ENCODE measurements at regions not wholly inside any gene's neighbourhood (a gene's known extent, or its start where the extent isn't known, plus 50 kb on each side); places are given as distances from the start of the nearest gene placed in this dataset.

DNA sequence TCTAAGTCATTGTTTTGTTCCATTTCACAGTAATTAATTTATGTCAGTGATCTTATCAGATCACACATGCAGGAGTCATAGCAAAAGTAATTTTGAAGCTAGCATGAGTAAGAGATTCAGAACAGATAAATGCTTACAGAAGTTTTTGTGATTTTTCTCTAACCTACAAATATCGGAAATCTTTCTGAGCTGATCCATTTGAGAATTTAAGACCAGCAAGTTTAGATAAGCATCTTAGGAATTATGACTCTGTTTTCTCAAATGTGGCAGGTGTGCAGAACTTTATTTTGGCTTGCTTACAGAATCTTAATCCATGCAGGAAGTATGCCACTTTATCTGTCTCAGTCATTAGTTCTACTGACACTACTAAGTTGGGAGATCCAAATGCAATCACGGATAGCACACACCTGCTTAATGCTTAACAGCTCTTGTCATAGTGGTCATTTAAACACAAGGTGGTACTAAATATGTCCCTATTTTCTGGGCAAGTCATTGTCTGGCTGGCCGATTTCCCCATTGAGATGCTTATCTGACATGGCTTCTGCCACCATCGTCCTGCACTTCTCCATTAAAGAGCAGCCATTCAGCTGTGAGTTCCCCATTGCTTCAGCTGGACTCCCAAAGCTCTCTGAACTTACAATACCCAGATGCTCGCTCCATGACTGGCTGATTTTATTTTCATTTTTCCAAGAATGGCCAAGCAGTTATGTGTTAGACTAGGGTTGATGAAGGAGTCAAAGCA is 305.4 kb upstream of the NUDT12 start:
- TF ChIP-seq, protein P1, sequence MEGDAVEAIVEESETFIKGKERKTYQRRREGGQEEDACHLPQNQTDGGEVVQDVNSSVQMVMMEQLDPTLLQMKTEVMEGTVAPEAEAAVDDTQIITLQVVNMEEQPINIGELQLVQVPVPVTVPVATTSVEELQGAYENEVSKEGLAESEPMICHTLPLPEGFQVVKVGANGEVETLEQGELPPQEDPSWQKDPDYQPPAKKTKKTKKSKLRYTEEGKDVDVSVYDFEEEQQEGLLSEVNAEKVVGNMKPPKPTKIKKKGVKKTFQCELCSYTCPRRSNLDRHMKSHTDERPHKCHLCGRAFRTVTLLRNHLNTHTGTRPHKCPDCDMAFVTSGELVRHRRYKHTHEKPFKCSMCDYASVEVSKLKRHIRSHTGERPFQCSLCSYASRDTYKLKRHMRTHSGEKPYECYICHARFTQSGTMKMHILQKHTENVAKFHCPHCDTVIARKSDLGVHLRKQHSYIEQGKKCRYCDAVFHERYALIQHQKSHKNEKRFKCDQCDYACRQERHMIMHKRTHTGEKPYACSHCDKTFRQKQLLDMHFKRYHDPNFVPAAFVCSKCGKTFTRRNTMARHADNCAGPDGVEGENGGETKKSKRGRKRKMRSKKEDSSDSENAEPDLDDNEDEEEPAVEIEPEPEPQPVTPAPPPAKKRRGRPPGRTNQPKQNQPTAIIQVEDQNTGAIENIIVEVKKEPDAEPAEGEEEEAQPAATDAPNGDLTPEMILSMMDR (conservative IDR thresholded peaks at IDR 0.05; ENCODE audit: low read length) = no peak
- TF ChIP-seq EZH2phosphoT487 (IDR thresholded peaks at IDR 0.05; ENCODE audit: borderline replicate concordance, low read depth, low read length) = no peak
